ENCODE measurements at regions not wholly inside any gene's neighbourhood (a gene's known extent, or its start where the extent isn't known, plus 50 kb on each side); places are given as distances from the start of the nearest gene placed in this dataset.
A peak's percentile ranks its signal among the peaks of the same experiment; 100 is the strongest.

DNA sequence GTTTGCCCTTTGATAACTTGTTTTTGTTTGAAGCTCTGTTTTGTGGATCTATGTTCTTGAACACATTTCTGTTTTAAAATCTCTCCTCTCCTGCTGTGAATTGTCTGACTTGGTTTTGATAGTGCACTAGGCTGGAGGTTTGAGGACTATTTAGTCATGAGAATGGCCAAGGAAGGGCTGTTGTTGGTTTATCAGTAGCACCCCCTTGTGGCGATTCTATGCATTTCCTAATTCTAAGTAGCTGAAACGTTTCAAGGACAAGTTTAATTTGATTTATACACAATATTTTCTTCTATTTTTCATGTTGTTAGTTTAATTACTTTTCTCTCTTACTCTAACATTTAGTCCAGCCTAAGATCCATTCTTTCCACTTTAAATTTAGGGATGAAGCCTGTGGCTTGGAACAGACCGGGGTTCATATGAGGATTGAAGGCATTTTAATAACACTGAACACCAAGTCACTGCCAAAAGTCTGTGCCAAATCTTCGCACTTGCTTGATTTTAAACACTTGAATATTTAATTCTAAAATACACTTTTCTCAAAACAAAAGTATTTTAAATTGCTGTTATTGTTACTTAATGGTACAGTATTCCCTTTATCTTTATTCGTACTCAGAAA, 166.0 kb downstream of the SOCS6 start:
- in situ Hi-C loops (cut with HindIII; ENCODE audit: low pct_unique_long_range_greater_than_20kb, low sequenced_read_pairs) = no loop called here
- BruUV-seq (replicated peaks) = no TSS peak

DNA sequence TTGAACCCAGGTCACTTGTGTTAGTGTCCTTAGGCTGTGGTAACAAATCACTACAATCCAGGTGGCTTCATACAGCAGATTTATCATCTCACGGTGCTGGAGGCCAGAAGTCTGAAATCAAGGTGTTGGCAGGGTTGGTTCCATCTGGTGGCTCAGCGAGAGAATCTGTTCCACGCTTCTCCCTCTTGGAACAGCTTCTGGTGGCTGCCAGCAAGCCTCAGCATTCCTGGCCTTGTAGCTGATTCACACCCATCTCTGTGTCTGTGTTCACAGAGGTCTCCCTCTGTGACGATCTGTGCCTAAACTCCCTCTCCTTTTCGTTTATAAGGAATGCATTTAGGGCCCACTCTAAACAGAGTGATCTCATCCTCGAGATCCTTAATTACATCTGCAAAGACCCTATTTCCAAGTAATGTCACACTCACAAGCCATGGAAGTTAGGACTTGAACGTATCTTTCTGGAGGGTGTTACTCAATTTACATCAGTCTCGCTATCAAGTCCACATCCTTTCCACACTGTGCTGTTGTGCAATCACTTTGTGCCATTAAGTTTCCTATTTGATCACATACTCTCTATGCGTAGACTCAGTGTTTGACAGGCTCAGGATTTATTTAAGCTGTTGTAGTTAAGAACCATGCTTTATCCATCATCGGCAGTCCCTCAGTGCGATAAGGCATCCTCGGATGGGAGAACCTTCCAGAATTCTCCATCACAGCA, 164.4 kb downstream of the SOCS6 start:
- ATAC-seq = no peak
- ChIA-PET CTCF (interaction anchor here (0.6 kb wide), 1 partner anchor 16 kb away, joined by 4 read pairs; no protein-coding TSS in a partner anchor), POLR2A (no interaction called here)
- no TSS peak for BruUV-seq (replicated peaks)
- Histone ChIP-seq H3K4me1 (ENCODE audit: control insufficient read depth, insufficient read depth, low read length) (peaks cover 18% of the 10 kb centered on the region), H3K9me3 (ENCODE audit: control insufficient read depth, insufficient read depth, low read depth, low read length) (no peaks in the 10 kb centered on the region), H3K4me3 (ENCODE audit: low read depth in 2 of 2, low read length in 2 of 2) (no peak overlapping the region), H3K27me3 (ENCODE audit: control insufficient read depth, insufficient read depth, low read length) (no peaks in the 10 kb centered on the region), H3K36me3 (ENCODE audit: control insufficient read depth, insufficient read depth, low read length) (no peaks in the 10 kb centered on the region), H3K27ac (ENCODE audit: low read length) (peak overlapping the region; percentile 92)
- intact Hi-C loops (cut with micrococcal nuclease; ENCODE audit: unreplicated experiment) (loop anchor here (5.0 to 10.0 kb wide), 2 partner anchors 156 to 358 kb away; no protein-coding TSS in a partner anchor), in situ Hi-C loops (cut with HindIII; ENCODE audit: low pct_unique_long_range_greater_than_20kb, low sequenced_read_pairs) (no loop called here)
- DNase-seq (ENCODE audit: low read depth, low spot score) = no peak
- no peak for TF ChIP-seq POLR2AphosphoS5 (IDR thresholded peaks at IDR 0.05; ENCODE audit: low read depth, low read length)
- TF ChIP-seq, protein P1, sequence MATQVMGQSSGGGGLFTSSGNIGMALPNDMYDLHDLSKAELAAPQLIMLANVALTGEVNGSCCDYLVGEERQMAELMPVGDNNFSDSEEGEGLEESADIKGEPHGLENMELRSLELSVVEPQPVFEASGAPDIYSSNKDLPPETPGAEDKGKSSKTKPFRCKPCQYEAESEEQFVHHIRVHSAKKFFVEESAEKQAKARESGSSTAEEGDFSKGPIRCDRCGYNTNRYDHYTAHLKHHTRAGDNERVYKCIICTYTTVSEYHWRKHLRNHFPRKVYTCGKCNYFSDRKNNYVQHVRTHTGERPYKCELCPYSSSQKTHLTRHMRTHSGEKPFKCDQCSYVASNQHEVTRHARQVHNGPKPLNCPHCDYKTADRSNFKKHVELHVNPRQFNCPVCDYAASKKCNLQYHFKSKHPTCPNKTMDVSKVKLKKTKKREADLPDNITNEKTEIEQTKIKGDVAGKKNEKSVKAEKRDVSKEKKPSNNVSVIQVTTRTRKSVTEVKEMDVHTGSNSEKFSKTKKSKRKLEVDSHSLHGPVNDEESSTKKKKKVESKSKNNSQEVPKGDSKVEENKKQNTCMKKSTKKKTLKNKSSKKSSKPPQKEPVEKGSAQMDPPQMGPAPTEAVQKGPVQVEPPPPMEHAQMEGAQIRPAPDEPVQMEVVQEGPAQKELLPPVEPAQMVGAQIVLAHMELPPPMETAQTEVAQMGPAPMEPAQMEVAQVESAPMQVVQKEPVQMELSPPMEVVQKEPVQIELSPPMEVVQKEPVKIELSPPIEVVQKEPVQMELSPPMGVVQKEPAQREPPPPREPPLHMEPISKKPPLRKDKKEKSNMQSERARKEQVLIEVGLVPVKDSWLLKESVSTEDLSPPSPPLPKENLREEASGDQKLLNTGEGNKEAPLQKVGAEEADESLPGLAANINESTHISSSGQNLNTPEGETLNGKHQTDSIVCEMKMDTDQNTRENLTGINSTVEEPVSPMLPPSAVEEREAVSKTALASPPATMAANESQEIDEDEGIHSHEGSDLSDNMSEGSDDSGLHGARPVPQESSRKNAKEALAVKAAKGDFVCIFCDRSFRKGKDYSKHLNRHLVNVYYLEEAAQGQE (IDR thresholded peaks at IDR 0.05; ENCODE audit: insufficient read depth in 1 of 2, low read depth in 2 of 2, low read length in 1 of 2) = no peak
- no peak for TF ChIP-seq TCF7L2 (IDR thresholded peaks at IDR 0.05; ENCODE audit: low read depth, low read length)
- TF ChIP-seq SIN3A (IDR thresholded peaks at IDR 0.05; ENCODE audit: borderline replicate concordance, insufficient read depth, low read depth, low read length) = no peak
- TF ChIP-seq, protein P2, sequence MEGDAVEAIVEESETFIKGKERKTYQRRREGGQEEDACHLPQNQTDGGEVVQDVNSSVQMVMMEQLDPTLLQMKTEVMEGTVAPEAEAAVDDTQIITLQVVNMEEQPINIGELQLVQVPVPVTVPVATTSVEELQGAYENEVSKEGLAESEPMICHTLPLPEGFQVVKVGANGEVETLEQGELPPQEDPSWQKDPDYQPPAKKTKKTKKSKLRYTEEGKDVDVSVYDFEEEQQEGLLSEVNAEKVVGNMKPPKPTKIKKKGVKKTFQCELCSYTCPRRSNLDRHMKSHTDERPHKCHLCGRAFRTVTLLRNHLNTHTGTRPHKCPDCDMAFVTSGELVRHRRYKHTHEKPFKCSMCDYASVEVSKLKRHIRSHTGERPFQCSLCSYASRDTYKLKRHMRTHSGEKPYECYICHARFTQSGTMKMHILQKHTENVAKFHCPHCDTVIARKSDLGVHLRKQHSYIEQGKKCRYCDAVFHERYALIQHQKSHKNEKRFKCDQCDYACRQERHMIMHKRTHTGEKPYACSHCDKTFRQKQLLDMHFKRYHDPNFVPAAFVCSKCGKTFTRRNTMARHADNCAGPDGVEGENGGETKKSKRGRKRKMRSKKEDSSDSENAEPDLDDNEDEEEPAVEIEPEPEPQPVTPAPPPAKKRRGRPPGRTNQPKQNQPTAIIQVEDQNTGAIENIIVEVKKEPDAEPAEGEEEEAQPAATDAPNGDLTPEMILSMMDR (IDR thresholded peaks at IDR 0.05) = 0 out of 2 replicates have a peak, but pooled peaks have one; percentile 2

More for the DNA sequence above, 166.0 kb downstream of the SOCS6 start:
- CTCF ChIA-PET = interaction anchor here (0.7 to 1.4 kb wide), 2 partner anchors 260 to 283 kb away, joined by 3 to 5 read pairs; no protein-coding TSS in a partner anchor
- intact Hi-C loops (cut with micrococcal nuclease; ENCODE audit: unreplicated experiment) = loop anchor here (2.0 to 10.0 kb wide), 3 partner anchors 158 to 360 kb away; no protein-coding TSS in a partner anchor
- Histone ChIP-seq H3K9me3 (ENCODE audit: control insufficient read depth, insufficient read depth, low read depth, low read length) (no peaks in the 10 kb centered on the region), H3K36me3 (ENCODE audit: control insufficient read depth, insufficient read depth, low read length) (no peaks in the 10 kb centered on the region), H3K4me1 (ENCODE audit: control insufficient read depth, insufficient read depth, low read length) (peaks cover 18% of the 10 kb centered on the region), H3K27me3 (ENCODE audit: control insufficient read depth, insufficient read depth, low read length) (no peaks in the 10 kb centered on the region), H3K4me3 (ENCODE audit: low read depth in 2 of 2, low read length in 2 of 2) (no peak overlapping the region), H3K27ac (ENCODE audit: low read length) (peak overlapping the region; percentile 92)
- TF ChIP-seq, protein P2 (IDR thresholded peaks at IDR 0.05) = peak; percentile 71; the same call in 1 of the 2 replicates
- TF ChIP-seq, protein P1 (IDR thresholded peaks at IDR 0.05; ENCODE audit: insufficient read depth in 1 of 2, low read depth in 2 of 2, low read length in 1 of 2) = no peak
- POLR2A ChIA-PET = no interaction called here
- ATAC-seq = peak; percentile 83
- DNase-seq (ENCODE audit: low read depth, low spot score) = peak; percentile 61
